Thyroid gland (tissue), 4 donors: ENCODE measurements at regions not wholly inside any gene's neighbourhood (a gene's known extent, or its start where the extent isn't known, plus 50 kb on each side); places are given as distances from the start of the nearest gene placed in this dataset.

Experiments
- CTCF ChIP-seq, 6 experiments: fragments of 200-600 bp in 3 of 6; fragments of 450-650 bp in 3 of 6; sonication (generic) in 3 of 6; IDR thresholded peaks; one replicate each; pipeline ENCODE4 v1.5.1; 2016 to 2019; ENCODE audit warnings: antibody characterized with exemption in 6 of 6, mild to moderate bottlenecking in 2 of 6, inconsistent platforms in 1 of 6, moderate library complexity in 1 of 6
- POLR2A ChIP-seq, 2 donors: fragments of 450-650 bp; IDR thresholded peaks; one replicate each; pipeline ENCODE4 v1.6.1; 2017; ENCODE audit warnings: antibody characterized with exemption in 2 of 2, mild to moderate bottlenecking in 2 of 2, moderate library complexity in 1 of 2

GRCh38 chr12:127629066-127629820 is 637.7 kb upstream of the TMEM132C start:
- TF ChIP-seq CTCF (IDR thresholded peaks at IDR 0.05) (no peak), POLR2A (IDR thresholded peaks at IDR 0.05) (no peak)
